Endothelial cell of umbilical vein (primary cell): ENCODE measurements at regions not wholly inside any gene's neighbourhood (a gene's known extent, or its start where the extent isn't known, plus 50 kb on each side); places are given as distances from the start of the nearest gene placed in this dataset.

Source experiments
- BruUV-seq: library from RNA; stranded (reverse); fragments of 400-500 nt; replicated peaks from 2 replicates; lab custom pipeline; 2021; lab: Mats Ljungman, UMichigan
- CTCF ChIA-PET: fragments of 300-600, 350-600 bp; sonication (Branson Sonifier 250); formaldehyde crosslinking; loops from one replicate; lab custom pipeline; 2021; ENCODE audit warnings: antibody characterized with exemption, inconsistent platforms; lab: Charles Lee
- POLR2A ChIA-PET: fragments of 300-600, 350-600 bp; sonication (Branson Sonifier 250); formaldehyde crosslinking; loops from one replicate; lab custom pipeline; 2021; ENCODE audit warnings: antibody characterized with exemption, inconsistent platforms; lab: Charles Lee
- DNase-seq: peaks from one replicate; pipeline ENCODE4 v3.0.0-alpha.2; 2011; ENCODE audit warnings: low read depth, low spot score
- FAIRE-seq: peaks from 2 replicates; lab custom pipeline; 2011; peaks lifted over from hg19 to GRCh38; lab: Jason Lieb, UNC
- H2AFZ ChIP-seq: 2 replicates; pipeline ENCODE4 v1.6.0; 2012; ENCODE audit warnings: low read depth, low read length, control low read depth, inconsistent platforms
- H3K27ac ChIP-seq: 2 replicates; pipeline ENCODE4 v1.5.1; 2011; ENCODE audit warnings: low read depth, mild to moderate bottlenecking, control low read depth, low read length, moderate library complexity; ENCODE audit not compliant: insufficient read depth
- H3K27me3 ChIP-seq, 2 experiments: 2 replicates each; pipeline versions ENCODE4 v1.6.0 to v1.6.1; 2011; ENCODE audit warnings: low read length in 2 of 2, mixed read lengths in 1 of 2; ENCODE audit not compliant: control insufficient read depth in 2 of 2, insufficient read depth in 2 of 2
- H3K36me3 ChIP-seq, 2 experiments: 2 replicates in 1 of 2; 3 replicates in 1 of 2; pipeline ENCODE4 v1.5.1; 2011; ENCODE audit warnings: low read length in 2 of 2, mild to moderate bottlenecking in 1 of 2, moderate library complexity in 1 of 2; ENCODE audit not compliant: control insufficient read depth in 2 of 2, insufficient read depth in 2 of 2; ENCODE audit errors: extremely low read depth in 1 of 2
- H3K4me1 ChIP-seq: 3 replicates; pipeline ENCODE4 v1.5.1; 2011; ENCODE audit warnings: mild to moderate bottlenecking, low read length; ENCODE audit not compliant: control insufficient read depth, insufficient read depth; ENCODE audit errors: extremely low read depth
- H3K4me2 ChIP-seq: 2 replicates; pipeline ENCODE4 v1.6.1; 2011; ENCODE audit warnings: low read length, control low read depth, mixed read lengths; ENCODE audit not compliant: insufficient read depth
- H3K4me3 ChIP-seq, 3 experiments: fragments of 200-600 bp in 1 of 3; sonication (generic), shearing (Covaris generic) in 1 of 3; replicated peaks in 1 of 3; 2 replicates each; pipeline ENCODE4 v1.5.1; 2011 to 2016; ENCODE audit warnings: control low read depth in 3 of 3, low read length in 3 of 3, mild to moderate bottlenecking in 2 of 3, inconsistent platforms in 1 of 3, low read depth in 1 of 3, moderate library complexity in 1 of 3; ENCODE audit not compliant: insufficient read depth in 1 of 3
- H3K79me2 ChIP-seq: 2 replicates; pipeline ENCODE4 v1.6.0; 2012; ENCODE audit warnings: low read length, inconsistent platforms; ENCODE audit not compliant: control insufficient read depth, insufficient read depth
- H3K9ac ChIP-seq: replicated peaks from 2 replicates; pipeline ENCODE3; 2011; ENCODE audit warnings: low read length, control low read depth; ENCODE audit not compliant: insufficient read depth; ENCODE audit errors: extremely low read depth
- H3K9me1 ChIP-seq: replicated peaks from 3 replicates; pipeline ENCODE4 v1.6.0; 2011; ENCODE audit warnings: mild to moderate bottlenecking, low read length; ENCODE audit not compliant: control insufficient read depth, insufficient read depth; ENCODE audit errors: extremely low read depth
- H3K9me3 ChIP-seq: replicated peaks from 2 replicates; pipeline ENCODE4 v1.5.1; 2012; ENCODE audit warnings: low read length, inconsistent platforms; ENCODE audit not compliant: control insufficient read depth, insufficient read depth
- H4K20me1 ChIP-seq: replicated peaks from 2 replicates; pipeline ENCODE3; 2011; ENCODE audit warnings: mild to moderate bottlenecking, low read length; ENCODE audit not compliant: control insufficient read depth, insufficient read depth; ENCODE audit errors: extremely low read depth
- CTCF ChIP-seq, 2 donors: IDR thresholded peaks; 1 replicate in 1 of 2; 2 replicates in 1 of 2; pipeline ENCODE4 v1.5.1; 2011; ENCODE audit warnings: low read length in 2 of 2, mild to moderate bottlenecking in 2 of 2, moderate library complexity in 2 of 2, control low read depth in 1 of 2, inconsistent platforms in 1 of 2, low read depth in 1 of 2; ENCODE audit not compliant: insufficient read depth in 1 of 2; ENCODE audit errors: extremely low read depth in 1 of 2
- EZH2 ChIP-seq: IDR thresholded peaks from 2 replicates; pipeline ENCODE4 v1.6.1; 2012; ENCODE audit warnings: borderline replicate concordance, low read depth, mild to moderate bottlenecking, moderate library complexity, low read length, inconsistent platforms; ENCODE audit not compliant: severe bottlenecking
- FOS ChIP-seq: IDR thresholded peaks from 2 replicates; pipeline ENCODE4 v1.6.1; 2011; ENCODE audit warnings: mild to moderate bottlenecking, low read length, moderate library complexity, borderline replicate concordance; ENCODE audit not compliant: insufficient read depth
- GATA2 ChIP-seq: IDR thresholded peaks from 2 replicates; pipeline ENCODE4 v1.7.0; 2011; ENCODE audit warnings: low read depth, mild to moderate bottlenecking, moderate library complexity, mixed read lengths, low read length; ENCODE audit not compliant: insufficient read length, insufficient read depth
- JUN ChIP-seq: IDR thresholded peaks from 2 replicates; pipeline ENCODE4 v1.6.1; 2011; ENCODE audit warnings: borderline replicate concordance, low read depth; ENCODE audit not compliant: insufficient read length, insufficient read depth
- MAX ChIP-seq: IDR thresholded peaks from 2 replicates; pipeline ENCODE4 v1.6.1; 2011; ENCODE audit not compliant: insufficient read depth, insufficient read length
- MYC ChIP-seq: IDR thresholded peaks from one replicate; pipeline ENCODE4 v1.6.1; 2011; ENCODE audit warnings: mild to moderate bottlenecking, low read depth, low read length
- POLR2A ChIP-seq: IDR thresholded peaks from 2 replicates; pipeline ENCODE4 v1.6.1; 2012; ENCODE audit warnings: low read depth, mild to moderate bottlenecking, control low read depth, low read length
- POLR2AphosphoS5 ChIP-seq: IDR thresholded peaks from 2 replicates; pipeline ENCODE4 v1.6.1; 2012; ENCODE audit warnings: low read depth, mild to moderate bottlenecking, control low read depth, low read length, moderate library complexity; ENCODE audit not compliant: insufficient read depth
- dilution Hi-C: fragments of 300-500 bp; cut with MboI; formaldehyde crosslinking; loops from one replicate; pipeline ENCODE4 v1.15.0; 2019; ENCODE audit warnings: low sequenced_read_pairs; ENCODE audit not compliant: extremely low pct_ligation_motif_present
- intact Hi-C: fragments of 100-400 bp; cut with micrococcal nuclease; formaldehyde crosslinking; loops from one replicate; pipeline ENCODE4 v1.10.0; 2022

- Histone ChIP-seq H3K9ac (no peak overlapping the region), H3K9me1 (no peaks in the 10 kb centered on the region), H3K79me2 (no peaks in the 10 kb centered on the region), H3K4me3 (no peak overlapping the region), H3K27ac (no peak overlapping the region), H3K36me3 (no peaks in the 10 kb centered on the region), H3K9me3 (no peaks in the 10 kb centered on the region), H4K20me1 (no peaks in the 10 kb centered on the region), H2AFZ (no peak overlapping the region), H3K27me3 (no peaks in the 10 kb centered on the region), H3K4me2 (no peak overlapping the region), H3K4me1 (peaks cover 2% of the 10 kb centered on the region)
- no peak for TF ChIP-seq POLR2A
- TF ChIP-seq MAX, result no peak
- no peak for TF ChIP-seq EZH2
- no peak for TF ChIP-seq JUN
- TF ChIP-seq CTCF (IDR thresholded peaks at IDR 0.05; ENCODE audit: extremely low read depth in 1 of 2, insufficient read depth in 1 of 2, low read depth in 1 of 2, low read length in 2 of 2), result no peak
- no peak for TF ChIP-seq MYC
- no peak for TF ChIP-seq GATA2
- TF ChIP-seq POLR2AphosphoS5, result no peak
- TF ChIP-seq FOS, result no peak
- no TSS peak for BruUV-seq
- DNase-seq (no peak), FAIRE-seq (no peak)
- dilution Hi-C loops, result no loop called here
- POLR2A ChIA-PET, result no interaction called here
- CTCF ChIA-PET, result no interaction called here
- intact Hi-C loops, result no loop called here
Measured at GRCh38 chr20:24138196-24138857, 149.7 kb upstream of the GGTLC1 start.
